ENCODE measurements at regions not wholly inside any gene's neighbourhood (a gene's known extent, or its start where the extent isn't known, plus 50 kb on each side); places are given as distances from the start of the nearest gene placed in this dataset.

DNA sequence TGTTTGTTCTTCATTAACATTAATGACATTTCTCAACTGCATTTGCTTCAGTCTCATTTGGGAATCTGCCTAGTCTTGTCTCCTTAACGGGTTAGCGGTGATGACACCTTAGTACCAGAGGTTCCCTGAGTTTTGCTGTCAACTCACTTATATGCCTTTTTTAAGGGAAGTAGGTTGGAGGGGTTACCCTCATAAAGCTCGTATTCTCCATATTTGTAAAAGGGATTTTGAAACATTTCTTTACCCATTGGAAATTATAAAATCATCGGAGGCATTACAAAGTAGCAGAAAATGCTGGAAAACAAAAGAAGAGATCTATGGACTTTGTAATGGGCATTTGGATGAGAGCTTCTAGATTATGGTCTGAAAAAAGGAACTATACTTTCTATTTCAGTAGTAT is 88.7 kb upstream of the PRDM1 start:
- peaks cover 71% of the 10 kb centered on the region for H3K27me3 Mint-ChIP-seq
- peaks cover 26% of the 10 kb centered on the region for H3K4me1 Mint-ChIP-seq
- H3K27ac Mint-ChIP-seq: no peak overlapping the region
- H3K36me3 Mint-ChIP-seq: peaks cover 1% of the 10 kb centered on the region
- H3K4me3 Mint-ChIP-seq: no peak overlapping the region
- H3K9me3 Mint-ChIP-seq: no peaks in the 10 kb centered on the region
- CTCF ChIA-PET: no interaction called here
- DNase-seq: no peak

DNA sequence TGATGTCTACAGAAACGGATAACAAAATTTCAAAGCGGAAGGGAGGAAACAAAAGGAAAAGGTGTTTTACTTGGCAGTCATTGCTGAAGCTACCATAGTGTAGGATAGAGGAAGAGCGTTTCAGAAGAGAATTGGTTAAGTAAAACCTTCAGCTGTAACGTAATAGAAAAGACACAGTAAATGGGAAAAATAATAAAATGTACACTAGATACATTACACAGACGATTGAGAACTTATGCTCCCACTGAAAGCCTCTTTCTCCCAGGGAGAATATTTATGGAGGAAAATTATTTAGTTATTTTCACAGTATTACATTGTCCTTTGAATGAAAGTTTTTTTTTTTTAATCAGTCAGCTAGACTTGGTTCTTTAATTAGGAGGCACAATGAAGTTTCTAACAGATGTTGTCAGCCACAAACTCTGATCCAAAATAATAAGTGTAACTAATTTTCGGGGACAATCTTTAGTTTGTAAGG is 90.7 kb upstream of the PRDM1 start:
- H3K27me3 Mint-ChIP-seq: peaks cover 71% of the 10 kb centered on the region
- no peak for DNase-seq
- H3K4me3 Mint-ChIP-seq: peak overlapping the region; percentile 79
- H3K27ac Mint-ChIP-seq: peak overlapping the region; percentile 85
- CTCF ChIA-PET: interaction anchor here (1.5 kb wide), 1 partner anchor 20 kb away, joined by 3 read pairs; no protein-coding TSS in a partner anchor
- peaks cover 1% of the 10 kb centered on the region for H3K36me3 Mint-ChIP-seq
- no peaks in the 10 kb centered on the region for H3K9me3 Mint-ChIP-seq
- peaks cover 40% of the 10 kb centered on the region for H3K4me1 Mint-ChIP-seq

DNA sequence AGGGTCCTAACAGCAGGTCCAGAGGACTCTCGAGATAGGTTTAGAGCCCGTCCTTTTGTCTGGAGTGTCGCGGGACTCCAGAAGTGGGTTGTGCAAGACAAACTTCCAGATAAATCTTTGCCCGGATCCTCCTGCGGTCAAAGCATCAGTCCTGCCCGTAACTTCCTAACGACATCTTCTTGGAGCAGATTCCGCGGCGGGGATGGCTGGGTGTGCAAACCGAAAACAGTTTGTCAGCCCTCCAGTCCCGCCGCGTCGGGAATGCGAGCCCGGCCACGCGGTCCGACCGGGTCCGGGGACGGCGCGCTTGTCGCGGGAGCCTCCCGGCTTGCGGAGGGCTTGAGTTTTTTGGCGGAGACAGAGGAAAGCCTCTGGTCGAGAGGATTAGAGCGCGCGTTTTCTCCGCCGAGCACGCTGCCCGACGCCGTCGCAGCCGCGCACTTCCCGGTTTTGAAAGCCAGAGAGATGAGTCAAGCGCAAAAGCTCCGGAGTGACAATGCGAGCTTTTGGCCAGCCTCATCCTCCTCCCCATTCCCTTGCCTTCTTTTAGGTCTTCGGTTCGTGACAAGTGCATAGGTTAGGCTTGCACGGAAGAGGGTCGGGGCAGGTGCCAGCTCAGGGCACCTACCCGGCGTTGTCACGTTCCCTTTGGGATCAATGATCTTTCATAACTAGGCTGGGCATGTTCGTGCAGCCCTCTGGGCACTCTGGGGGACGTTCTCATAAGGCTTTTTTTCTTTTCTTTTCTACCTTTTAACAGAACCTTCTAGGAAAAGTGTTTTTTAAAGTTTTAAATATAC is 91.3 kb upstream of the PRDM1 start:
- H3K4me3 Mint-ChIP-seq: peak overlapping the region; percentile 79
- H3K27ac Mint-ChIP-seq: peak overlapping the region; percentile 85
- peaks cover 73% of the 10 kb centered on the region for H3K27me3 Mint-ChIP-seq
- H3K4me1 Mint-ChIP-seq: peaks cover 46% of the 10 kb centered on the region
- peaks cover 1% of the 10 kb centered on the region for H3K36me3 Mint-ChIP-seq
- CTCF ChIA-PET: interaction anchor here (1.5 kb wide), 1 partner anchor 21 kb away, joined by 3 read pairs; no protein-coding TSS in a partner anchor
- peak; percentile 62 for DNase-seq
- H3K9me3 Mint-ChIP-seq: no peaks in the 10 kb centered on the region

DNA sequence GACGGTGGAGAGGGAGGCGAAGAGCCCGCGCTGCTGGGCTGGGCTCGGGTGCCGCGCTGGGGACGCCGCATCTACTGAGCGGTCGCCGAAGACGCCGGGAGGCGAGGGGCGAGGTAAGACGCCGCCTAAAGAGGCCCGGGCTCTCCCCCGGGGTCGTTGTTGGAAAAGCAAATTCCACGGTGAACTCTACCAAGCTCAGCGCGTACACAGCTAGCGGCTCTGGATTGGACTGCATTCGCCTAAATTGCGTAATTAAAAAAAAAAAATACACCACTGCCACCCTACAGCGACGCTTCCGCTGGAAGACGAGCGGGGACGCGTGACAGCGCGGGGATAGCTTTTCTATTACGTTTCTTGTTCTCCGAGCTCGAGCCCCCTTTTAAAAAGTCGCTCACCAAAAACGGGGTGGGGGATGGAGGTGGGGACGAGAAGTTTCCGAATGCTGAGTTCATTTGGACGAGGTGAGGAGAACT is 92.0 kb upstream of the PRDM1 start:
- peak overlapping the region; percentile 79 for H3K4me3 Mint-ChIP-seq
- peaks cover 47% of the 10 kb centered on the region for H3K4me1 Mint-ChIP-seq
- H3K27ac Mint-ChIP-seq: peak overlapping the region; percentile 85
- peaks cover 70% of the 10 kb centered on the region for H3K27me3 Mint-ChIP-seq
- DNase-seq: peak; percentile 73
- H3K9me3 Mint-ChIP-seq: no peaks in the 10 kb centered on the region
- CTCF ChIA-PET: interaction anchor here (0.6 to 1.5 kb wide), 4 partner anchors 22 to 507 kb away, joined by 3 to 5 read pairs (median 4); no protein-coding TSS in a partner anchor
- H3K36me3 Mint-ChIP-seq: peaks cover 1% of the 10 kb centered on the region

DNA sequence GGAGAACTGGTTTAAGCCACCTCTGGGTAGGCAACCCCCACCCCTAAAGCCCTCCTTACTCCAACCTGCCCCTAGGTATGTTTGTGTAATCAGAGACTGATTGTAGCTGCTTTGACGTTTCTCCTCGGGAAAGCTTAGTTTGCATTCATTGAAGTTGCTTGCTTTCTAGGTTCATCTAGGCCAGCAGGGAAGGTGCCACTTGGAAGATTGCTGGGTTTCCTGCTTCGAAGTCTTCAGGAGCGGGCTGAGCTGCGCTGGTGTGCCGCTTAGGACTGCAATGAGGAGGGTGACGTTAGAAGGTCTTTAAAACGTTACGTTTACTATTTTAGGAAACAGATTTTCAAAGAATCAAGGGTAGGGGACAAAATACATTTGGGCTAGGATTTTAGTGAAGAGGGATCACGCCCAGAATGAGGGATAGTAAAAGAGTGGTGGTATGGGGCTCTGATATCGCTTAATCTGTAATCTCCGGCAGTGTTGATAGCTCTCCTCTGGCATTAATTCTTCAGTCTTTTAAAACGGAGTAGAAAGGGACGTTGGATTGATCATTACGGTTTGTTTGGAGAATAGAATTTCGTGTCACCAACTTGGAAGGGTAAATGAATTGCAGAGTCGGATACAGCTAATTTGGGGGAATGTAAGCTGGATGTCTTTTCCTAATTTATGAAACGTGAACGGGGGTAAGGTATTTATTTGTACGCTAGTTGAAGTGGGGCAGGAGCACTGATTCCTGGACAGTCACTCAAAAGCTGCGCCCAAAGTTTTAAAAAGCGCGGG is 92.6 kb upstream of the PRDM1 start:
- Mint-ChIP-seq H3K4me1 (peaks cover 47% of the 10 kb centered on the region), H3K4me3 (peak overlapping the region; percentile 79), H3K9me3 (no peaks in the 10 kb centered on the region), H3K36me3 (peaks cover 1% of the 10 kb centered on the region), H3K27ac (peak overlapping the region; percentile 85), H3K27me3 (peaks cover 68% of the 10 kb centered on the region)
- CTCF ChIA-PET: interaction anchor here (0.6 to 1.9 kb wide), 8 partner anchors 12 to 507 kb away, joined by 3 to 7 read pairs (median 5); partner anchors contain the start of gene PRDM1
- no peak for DNase-seq

DNA sequence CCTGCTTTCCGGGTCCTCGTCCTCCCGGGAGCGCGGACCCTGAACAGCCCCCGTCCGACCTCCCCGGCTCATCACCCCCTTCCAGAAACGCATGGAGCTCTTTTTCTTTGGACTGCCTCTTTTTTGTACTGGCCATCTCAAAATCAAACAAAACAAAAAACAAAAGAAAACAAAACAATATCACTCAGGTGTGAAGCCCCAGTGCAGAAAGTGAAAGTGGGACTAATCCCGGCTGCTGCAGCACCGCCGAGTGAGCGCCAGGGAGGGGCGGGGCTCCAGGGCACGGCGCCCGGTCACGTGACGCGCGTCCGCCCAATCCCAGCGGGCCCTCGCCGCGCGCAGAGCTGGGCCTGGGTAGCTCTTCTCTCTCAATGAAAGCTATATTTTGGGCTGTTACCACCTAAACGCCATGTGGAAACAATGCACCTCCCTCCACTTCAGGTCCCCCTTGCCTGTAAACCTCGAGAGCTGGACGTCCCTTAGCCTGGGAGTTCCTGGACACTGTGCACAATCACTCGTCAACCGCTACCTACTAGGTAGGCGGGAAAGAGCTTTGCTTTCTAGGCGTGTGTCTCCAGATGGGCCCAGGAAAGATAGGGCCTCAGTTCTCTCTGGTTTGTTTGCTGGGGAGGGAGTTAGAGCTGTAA is 93.7 kb upstream of the PRDM1 start:
- Mint-ChIP-seq H3K4me1 (peaks cover 55% of the 10 kb centered on the region), H3K36me3 (no peaks in the 10 kb centered on the region), H3K4me3 (peak overlapping the region; percentile 79), H3K9me3 (no peaks in the 10 kb centered on the region), H3K27me3 (peaks cover 71% of the 10 kb centered on the region), H3K27ac (peak overlapping the region; percentile 85)
- CTCF ChIA-PET: interaction anchor here (0.7 to 2.4 kb wide), 11 partner anchors 9 to 561 kb away, joined by 3 to 10 read pairs (median 5); partner anchors contain the start of gene PRDM1
- DNase-seq: peak; percentile 93

DNA sequence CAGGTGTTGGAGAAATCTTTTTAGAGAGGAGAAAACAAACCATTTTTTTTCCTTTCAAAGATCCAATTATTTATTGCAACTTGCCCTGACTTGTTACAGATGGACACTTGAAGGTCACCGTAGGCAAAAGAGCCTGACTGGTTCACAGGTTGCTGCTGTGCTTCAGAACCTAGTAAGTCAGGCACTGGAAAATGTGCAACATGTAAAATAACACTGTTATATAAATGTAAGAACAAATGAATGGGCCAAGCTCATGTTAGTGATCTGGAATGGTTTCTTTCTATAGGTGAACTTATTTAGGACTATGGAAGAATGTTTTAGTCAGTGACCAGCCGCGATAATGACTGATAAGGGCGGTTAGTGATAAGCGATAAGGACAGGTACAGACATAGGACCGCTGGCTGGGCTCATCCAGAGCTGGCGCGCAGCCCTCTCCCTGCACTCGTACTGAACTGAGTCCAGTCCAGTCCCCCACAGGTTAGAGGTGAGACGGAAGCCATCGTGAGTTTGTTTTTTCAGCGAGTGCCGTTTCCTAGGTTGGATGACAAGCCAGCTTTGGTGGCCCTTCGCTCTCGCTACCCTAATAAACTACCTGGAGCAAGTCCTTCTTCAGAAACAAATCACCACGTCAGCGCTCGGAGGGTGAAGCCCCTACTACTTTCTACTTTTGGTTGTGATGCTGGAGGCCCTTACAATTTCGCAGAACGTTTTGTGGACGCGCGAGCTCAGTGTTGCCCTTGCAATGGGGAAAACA is 94.4 kb upstream of the PRDM1 start:
- no peaks in the 10 kb centered on the region for H3K9me3 Mint-ChIP-seq
- H3K4me1 Mint-ChIP-seq: peaks cover 62% of the 10 kb centered on the region
- no peak for DNase-seq
- CTCF ChIA-PET: interaction anchor here (0.7 to 2.4 kb wide), 9 partner anchors 8 to 560 kb away, joined by 3 to 10 read pairs (median 5); partner anchors contain the start of gene PRDM1
- H3K36me3 Mint-ChIP-seq: no peaks in the 10 kb centered on the region
- H3K27ac Mint-ChIP-seq: peak overlapping the region; percentile 85
- peak overlapping the region; percentile 79 for H3K4me3 Mint-ChIP-seq
- peaks cover 71% of the 10 kb centered on the region for H3K27me3 Mint-ChIP-seq

DNA sequence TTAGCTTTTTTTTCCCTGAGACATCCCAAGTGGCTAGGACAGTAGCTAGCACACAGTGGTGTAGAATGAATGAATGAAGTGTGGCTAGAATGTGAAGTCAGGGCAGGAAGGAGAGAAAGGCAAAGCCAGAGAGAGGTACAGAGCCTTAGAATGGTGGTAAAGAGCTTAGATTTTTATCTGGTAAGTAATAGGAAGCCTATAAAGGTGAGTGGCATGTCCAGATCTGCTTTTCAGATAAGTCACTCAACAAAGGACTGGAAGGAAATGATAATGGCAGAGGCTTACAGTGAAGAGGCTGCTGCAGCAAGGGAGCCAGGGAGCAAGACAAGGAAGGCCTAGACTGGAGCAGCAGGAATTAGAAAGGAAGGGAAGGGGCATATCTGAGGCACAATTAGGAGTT is 96.0 kb upstream of the PRDM1 start:
- H3K4me1 Mint-ChIP-seq: peaks cover 69% of the 10 kb centered on the region

DNA sequence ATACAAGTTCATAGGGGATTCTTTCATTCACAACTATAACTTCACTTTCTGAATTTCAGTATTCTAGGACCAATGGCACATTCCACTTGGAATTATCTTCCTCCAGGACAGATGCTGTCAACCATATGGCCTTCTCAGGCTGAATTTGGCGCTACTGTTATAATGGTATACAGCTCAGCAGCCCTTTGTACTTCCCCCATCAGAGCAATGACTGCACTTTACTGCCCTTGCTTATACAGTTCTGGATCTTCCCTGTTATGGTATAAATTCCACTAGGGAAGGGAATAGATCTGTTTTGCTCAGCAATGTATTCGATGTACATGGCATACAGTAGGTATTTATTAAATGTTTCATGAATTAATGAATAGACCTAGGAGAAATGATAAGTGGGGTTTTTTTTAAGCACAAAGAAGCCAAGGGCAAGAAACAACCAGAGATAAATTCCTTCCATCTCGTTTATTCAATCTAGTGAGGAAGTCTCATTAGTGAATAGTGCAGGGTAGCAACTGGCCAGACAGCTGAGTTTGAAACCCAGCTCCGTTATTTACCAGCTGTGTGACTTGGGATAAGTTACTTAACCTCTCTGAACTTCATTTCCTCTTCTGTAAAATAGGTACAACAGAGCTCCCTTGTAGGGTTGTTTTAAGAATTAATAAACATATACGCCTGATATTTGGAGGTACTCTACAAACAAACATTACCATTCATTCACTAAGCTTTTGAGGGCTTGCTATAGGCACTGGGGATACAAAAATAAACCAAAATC is 97.1 kb upstream of the PRDM1 start:
- no peak for DNase-seq
- H3K27ac Mint-ChIP-seq: no peak overlapping the region
- H3K4me3 Mint-ChIP-seq: no peak overlapping the region
- peaks cover 74% of the 10 kb centered on the region for H3K27me3 Mint-ChIP-seq
- CTCF ChIA-PET: interaction anchor here (0.9 to 1.0 kb wide), 2 partner anchors 13 to 232 kb away, joined by 3 to 4 read pairs; no protein-coding TSS in a partner anchor
- H3K4me1 Mint-ChIP-seq: peaks cover 74% of the 10 kb centered on the region
- H3K36me3 Mint-ChIP-seq: no peaks in the 10 kb centered on the region
- no peaks in the 10 kb centered on the region for H3K9me3 Mint-ChIP-seq

More for the DNA sequence above, 96.0 kb upstream of the PRDM1 start:
- no peak for DNase-seq
- Mint-ChIP-seq H3K9me3 (no peaks in the 10 kb centered on the region), H3K27me3 (peaks cover 76% of the 10 kb centered on the region), H3K27ac (no peak overlapping the region), H3K36me3 (no peaks in the 10 kb centered on the region), H3K4me3 (no peak overlapping the region)
- CTCF ChIA-PET: interaction anchor here (0.9 to 2.4 kb wide), 3 partner anchors 12 to 233 kb away, joined by 3 to 10 read pairs (median 4); no protein-coding TSS in a partner anchor

DNA sequence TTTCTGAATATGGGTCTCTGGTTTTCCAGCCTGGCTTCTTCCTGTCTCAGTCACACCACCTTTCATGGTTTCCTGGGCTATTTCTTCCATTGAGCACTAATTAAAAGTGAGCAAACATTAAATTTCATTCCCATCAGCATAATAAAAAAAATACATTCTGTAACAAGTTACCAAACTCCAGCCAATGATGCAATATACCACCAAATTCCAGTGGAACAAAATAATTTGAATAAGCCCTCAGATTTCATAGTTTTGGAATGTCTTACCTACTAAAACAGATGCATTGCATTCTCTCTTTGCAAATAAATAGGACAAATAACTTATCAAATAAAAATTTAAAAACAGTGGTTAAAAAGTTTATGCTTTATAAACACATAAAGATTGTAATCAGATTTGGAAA is 97.8 kb upstream of the PRDM1 start:
- Mint-ChIP-seq H3K36me3 (no peaks in the 10 kb centered on the region), H3K9me3 (no peaks in the 10 kb centered on the region), H3K27me3 (peaks cover 67% of the 10 kb centered on the region), H3K4me1 (peaks cover 73% of the 10 kb centered on the region), H3K4me3 (no peak overlapping the region), H3K27ac (no peak overlapping the region)
- CTCF ChIA-PET: no interaction called here
- no peak for DNase-seq

DNA sequence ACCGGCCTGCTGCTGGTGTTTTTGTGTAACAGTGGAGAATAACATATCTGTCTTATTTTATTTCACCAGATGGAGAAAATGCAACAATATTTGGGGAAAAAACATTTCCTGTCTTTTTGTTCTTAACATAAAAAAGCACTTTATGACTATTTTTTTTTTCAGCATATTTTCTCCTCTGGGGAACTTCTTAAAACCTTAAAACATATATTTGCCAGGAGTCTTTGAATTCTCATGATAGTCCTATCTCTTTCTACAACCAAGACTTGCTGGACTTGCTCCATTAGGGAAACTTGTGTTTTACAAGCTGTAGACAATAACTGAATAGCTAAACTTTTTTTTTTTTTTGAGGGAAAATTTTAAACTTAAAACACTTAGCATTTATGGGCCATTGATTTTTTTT is 98.6 kb upstream of the PRDM1 start:
- H3K27ac Mint-ChIP-seq: no peak overlapping the region
- CTCF ChIA-PET: no interaction called here
- H3K36me3 Mint-ChIP-seq: no peaks in the 10 kb centered on the region
- H3K4me1 Mint-ChIP-seq: peaks cover 73% of the 10 kb centered on the region
- H3K9me3 Mint-ChIP-seq: no peaks in the 10 kb centered on the region
- no peak overlapping the region for H3K4me3 Mint-ChIP-seq
- no peak for DNase-seq
- peaks cover 66% of the 10 kb centered on the region for H3K27me3 Mint-ChIP-seq

DNA sequence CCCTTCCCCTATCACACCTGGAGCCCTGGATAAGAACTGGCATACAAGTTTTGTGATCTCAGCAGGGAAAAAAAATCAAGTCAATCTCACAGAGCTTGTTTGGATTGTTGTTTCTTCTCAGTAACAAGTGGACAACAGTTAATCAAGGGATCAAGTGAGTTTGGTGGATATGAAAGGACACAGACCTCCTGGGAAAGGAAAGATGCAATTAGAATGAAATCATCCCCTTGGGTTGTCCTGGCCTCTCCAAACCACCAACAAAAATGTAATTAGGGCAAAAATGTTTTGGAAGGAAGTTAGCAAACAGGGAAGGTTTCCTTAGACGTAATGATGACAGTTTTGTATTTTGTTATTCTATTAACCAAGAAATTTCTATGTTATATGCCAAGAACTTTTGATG is 99.1 kb upstream of the PRDM1 start:
- H3K9me3 Mint-ChIP-seq: no peaks in the 10 kb centered on the region
- CTCF ChIA-PET: no interaction called here
- H3K4me3 Mint-ChIP-seq: no peak overlapping the region
- H3K27me3 Mint-ChIP-seq: peaks cover 65% of the 10 kb centered on the region
- H3K4me1 Mint-ChIP-seq: peaks cover 76% of the 10 kb centered on the region
- DNase-seq: no peak
- no peak overlapping the region for H3K27ac Mint-ChIP-seq
- H3K36me3 Mint-ChIP-seq: no peaks in the 10 kb centered on the region
